HG03469 (cell line): ENCODE measurements at regions not wholly inside any gene's neighbourhood (a gene's known extent, or its start where the extent isn't known, plus 50 kb on each side); places are given as distances from the start of the nearest gene placed in this dataset.
"Not testable (repeated sequence)": the region's sequence is repeated elsewhere in the genome, so short reads cannot be mapped to it uniquely, and the experiment has no call there.

Experiments used
- ATAC-seq: cut with Tn5 transposase; IDR thresholded peaks from one replicate; pipeline ENCODE4 v1.9.1; 2021; ENCODE audit warnings: mild to moderate bottlenecking, moderate library complexity, moderate number of reproducible peaks; ENCODE audit not compliant: unreplicated experiment

DNA sequence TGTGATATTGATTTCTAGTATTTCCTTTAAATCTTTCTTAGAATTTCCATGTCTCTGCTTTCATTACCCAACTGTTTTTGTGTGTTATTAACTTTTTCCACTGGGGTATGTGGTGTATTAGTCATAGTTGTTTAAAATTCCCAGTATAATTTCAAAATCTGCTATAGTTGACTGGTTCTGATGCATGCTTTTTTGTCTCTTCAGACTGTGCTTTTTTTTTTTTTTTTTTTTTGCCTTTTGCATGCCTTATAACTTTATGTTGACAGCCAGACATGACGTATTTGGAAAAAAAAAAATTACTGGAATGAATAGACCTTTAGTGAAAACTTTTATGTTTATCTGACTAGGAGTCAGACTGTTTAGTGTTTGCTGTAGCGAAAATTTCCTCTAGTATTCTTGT, 580.4 kb downstream of the ANKRD50 start:
- ATAC-seq = no peak

DNA sequence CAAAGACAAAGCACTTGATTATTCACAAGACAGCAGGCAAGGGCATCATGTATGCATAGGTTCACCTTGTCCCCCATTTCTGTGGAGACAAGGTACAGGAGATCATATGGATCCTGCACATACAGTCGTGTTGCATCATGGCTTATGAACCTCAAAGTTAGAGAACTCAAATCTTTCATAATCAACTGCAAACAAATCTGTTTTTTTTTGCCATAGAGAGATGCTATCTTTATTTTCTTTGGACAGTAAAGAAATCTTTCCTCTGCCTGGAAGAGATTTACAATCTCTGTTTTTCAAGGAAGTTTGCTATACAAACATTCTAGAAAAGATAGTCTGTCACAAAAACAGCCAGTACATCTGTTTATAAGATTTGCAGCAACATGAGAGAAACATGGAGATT, 578.8 kb downstream of the ANKRD50 start:
- no peak for ATAC-seq

- ATAC-seq = no peak
Measured at GRCh38 chr4:124135409-124135813, 577.1 kb downstream of the ANKRD50 start.

DNA sequence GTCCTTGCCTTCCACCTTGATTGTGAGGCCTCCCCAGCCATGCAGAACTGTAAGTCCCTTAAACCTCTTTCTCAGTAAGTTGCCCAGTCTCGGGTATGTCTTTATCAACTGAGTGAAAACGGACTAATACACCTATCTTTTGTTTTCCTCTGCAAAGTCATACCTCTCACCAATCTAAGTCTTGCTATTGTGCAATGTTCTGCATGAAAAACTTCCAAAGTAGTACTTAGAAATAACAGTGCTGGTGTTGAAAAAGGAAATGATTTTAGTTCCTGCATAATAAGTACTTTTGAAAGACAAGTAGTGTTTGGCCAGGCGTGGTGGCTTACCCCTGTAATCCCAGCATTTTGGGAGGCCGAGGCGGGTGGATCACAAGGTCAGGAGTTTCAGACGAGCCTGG, 573.5 kb downstream of the ANKRD50 start:
- no peak for ATAC-seq

- no peak for ATAC-seq
Measured at GRCh38 chr4:124143632-124144031, 568.9 kb downstream of the ANKRD50 start.

DNA sequence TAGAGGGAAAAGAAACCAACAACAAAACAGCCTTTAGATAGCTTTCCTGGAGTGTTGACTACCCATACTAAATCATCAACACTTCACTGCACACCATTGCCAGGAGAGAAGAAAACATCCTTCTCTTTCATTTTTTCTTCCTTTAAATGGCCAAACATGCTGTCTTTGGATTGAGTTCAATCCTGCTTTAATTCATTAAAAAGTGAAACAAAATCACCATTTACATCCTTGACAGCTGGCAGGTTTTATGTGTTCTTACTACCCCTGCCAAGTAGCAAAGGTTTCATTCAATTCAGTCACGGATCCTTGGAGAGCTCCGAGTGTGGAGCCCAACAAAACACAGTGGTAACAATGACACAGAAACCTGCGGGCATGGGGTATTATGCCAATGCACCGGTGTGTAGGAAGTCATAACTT, 568.3 kb downstream of the ANKRD50 start:
- ATAC-seq = no peak

DNA sequence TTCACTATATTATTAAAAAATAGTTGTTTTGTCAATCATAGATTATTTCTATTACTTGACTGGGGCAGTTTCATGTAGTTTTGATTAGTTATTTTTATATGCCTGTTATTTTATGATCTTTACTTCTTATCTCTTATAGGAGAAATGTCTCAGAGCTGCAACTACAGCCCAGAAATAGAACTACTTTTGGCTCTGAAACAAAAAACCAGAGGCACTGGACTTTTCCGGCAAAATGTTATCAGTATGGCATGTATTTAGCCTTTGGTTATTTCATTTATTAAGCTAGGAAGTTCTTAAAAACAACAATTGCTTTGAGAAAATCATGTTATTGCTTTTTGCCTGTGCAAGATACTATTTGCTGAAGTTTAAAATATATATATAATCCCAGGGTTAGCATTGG, 566.5 kb downstream of the ANKRD50 start:
- ATAC-seq = no peak

GRCh38 chr4:124151031-124151430, 561.5 kb downstream of the ANKRD50 start:
- ATAC-seq = no peak

DNA sequence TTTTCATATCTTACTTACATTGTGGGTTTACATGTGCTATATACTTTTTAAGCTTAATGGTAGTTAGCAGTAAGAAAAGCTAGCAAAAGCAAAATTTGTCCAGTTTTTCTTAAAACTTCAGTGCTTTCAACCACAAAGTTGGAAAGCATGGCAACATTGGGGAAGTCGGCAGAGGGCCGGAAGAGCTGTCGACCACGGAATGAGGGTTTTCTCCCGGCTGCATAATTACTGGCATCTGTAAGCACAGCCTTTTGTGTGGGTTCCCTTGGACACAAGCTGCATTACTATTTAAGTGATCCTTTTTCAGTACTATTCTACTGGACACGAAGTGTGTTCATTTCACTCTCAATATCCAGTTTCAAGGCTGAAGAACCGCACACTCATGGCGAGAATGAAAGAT, 560.4 kb downstream of the ANKRD50 start:
- ATAC-seq = no peak

GRCh38 chr4:124155239-124155638, 557.3 kb downstream of the ANKRD50 start:
- ATAC-seq = no peak

DNA sequence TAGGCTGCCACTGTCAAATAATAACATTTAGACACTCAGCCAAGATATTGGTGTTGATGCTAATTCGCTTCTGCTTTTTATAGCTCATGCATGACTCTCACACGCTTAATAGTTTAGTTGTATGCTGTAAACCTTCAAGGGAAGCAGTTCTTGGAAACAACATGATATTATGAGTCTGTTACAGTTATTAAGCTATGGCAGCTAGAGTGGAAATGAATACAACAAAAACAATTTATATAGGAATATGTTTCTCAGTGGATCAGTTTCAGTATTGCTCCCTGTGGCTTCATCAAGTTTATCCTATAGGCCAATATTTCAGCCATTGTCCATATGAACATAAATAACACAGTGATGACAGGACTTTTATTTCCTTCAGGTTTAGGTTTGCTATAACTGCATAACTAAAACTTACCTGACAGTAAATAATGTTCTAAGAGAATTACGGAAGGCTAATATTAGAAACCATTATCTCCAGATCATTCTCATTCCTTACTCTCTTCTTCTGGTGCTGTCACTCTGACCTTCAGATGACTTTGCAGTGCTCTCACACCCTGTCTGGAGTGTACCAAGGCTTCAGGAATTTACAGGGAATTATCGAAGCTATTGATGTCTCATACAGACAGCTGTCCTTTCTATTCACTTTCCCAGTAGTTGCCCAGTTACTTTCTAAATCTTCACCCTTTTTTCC, 555.0 kb downstream of the ANKRD50 start:
- no peak for ATAC-seq

- no peak for ATAC-seq
Measured at GRCh38 chr4:124163401-124163800, 549.1 kb downstream of the ANKRD50 start.

DNA sequence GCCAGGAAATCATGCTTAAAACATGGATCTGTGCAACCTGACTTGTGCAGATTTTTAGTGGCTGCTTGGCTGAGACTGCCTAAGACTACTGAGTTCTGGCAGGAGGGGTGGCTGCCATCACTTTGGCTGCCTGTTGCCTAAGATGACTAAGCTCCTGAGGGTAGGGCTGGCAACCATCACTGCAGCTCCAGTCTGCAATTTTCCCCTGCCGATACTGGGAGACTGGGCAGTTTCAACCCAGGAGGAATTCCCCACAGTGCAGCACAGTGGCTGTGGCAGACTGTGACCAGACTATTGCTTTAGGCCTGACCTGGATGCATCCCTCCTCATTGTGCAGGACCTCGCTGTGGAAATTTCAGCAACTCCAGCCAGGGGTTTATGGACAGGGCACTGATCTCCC, 544.9 kb downstream of the ANKRD50 start:
- no peak for ATAC-seq

GRCh38 chr4:124169524-124169923, 543.0 kb downstream of the ANKRD50 start:
- not testable (repeated sequence) for ATAC-seq

GRCh38 chr4:124173912-124174311, 538.6 kb downstream of the ANKRD50 start:
- no peak for ATAC-seq

GRCh38 chr4:124177647-124178425, 534.7 kb downstream of the ANKRD50 start:
- ATAC-seq = no peak

DNA sequence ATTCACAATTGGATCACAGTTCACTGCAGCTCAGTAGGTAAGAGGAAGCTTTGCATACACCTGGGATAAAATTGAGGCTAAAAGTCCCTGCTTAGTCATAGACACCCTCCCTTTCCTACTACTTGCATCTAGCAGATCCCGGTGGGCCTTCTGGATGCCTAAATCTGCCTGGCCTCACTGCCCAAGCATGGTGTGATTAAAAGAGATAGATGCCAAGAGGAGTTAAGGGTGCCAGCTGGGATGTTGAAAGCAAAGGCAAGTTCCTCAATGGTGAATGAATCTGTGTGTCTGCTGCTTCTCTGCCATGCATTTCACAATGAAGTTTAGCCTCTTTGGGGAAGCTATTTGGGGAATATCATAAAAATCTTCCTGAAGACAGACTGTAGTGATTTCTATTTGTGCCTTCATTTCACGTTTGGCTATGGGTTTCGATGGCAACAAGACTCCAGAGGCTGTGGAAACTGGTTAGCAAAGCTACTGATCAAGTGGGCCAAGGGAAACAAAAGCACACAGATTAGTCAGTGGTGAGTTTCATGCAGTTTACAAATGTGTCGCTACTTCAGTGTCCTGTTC, 534.0 kb downstream of the ANKRD50 start:
- ATAC-seq = no peak

DNA sequence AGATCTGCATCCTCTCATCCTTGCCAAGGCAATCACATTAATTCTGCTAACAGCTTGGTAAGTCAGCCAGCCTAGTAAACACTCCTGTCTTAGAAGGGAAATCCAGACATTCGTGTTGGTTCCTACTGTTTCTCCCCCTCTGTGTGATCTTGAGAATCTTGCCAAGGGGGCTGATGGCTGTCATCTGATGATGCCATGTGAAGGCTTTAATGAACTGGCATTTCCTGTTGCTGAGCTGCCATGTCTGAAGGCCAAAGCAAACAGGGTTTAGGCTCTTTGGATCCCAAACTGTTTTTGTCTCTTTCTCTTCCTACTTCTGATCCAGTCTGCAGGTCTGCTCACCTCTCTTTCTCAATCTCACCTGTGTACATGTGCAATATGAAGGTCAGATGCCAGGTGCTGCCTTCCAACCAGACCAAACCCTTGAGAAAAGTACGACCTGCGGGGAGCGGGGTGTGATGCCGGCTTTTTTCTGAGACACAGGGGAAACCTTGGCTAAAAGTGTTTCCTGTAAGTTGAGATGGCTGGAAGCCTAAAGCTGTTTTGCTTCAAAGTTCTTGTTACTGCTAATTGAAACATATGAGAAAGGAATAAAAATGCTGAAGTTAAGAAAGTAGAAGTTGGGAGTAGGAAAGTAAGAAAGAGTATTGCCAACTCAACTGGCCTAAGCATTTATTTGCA, 532.9 kb downstream of the ANKRD50 start:
- ATAC-seq = no peak

DNA sequence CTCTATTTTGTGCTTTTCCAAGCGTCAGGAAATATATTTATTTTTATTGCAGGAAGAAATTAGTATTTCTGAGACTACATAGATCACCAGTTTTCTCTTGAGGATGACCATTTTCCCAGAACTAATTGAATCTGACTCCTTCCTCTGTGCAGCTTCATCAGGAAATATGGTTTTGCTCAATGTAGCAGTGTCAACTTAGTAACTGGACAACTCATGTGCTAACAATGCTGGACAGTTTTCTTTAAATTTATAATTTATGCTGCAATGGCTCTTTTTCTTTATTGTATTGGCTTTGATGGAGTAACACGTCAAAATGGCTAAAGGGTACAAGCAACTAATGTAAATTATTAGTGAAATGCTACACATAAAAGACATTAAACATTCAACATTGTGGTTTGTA, 531.5 kb downstream of the ANKRD50 start:
- ATAC-seq = no peak

GRCh38 chr4:124183231-124183630, 529.3 kb downstream of the ANKRD50 start:
- no peak for ATAC-seq

DNA sequence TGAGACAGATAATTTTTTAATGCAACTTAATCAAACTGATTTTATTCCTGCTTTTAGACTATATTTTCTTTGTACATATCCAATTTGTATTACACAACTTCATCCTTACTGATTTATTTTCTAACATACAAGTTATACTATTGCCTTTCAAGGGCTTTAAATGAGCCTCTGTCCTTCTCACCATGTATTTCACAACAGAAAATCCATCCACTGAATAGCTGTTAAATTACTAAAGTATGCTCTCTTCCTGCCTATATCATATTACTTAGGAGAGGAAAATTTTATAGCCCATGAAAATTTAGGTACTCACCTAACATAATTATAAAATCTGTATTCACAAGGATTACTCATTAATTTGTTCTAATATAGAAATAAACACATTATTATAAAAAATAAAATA, 528.6 kb downstream of the ANKRD50 start:
- ATAC-seq = no peak

- ATAC-seq = no peak
Measured at GRCh38 chr4:124184792-124185191, 527.7 kb downstream of the ANKRD50 start.
